Endothelial cell of umbilical vein (primary cell): ENCODE measurements at regions not wholly inside any gene's neighbourhood (a gene's known extent, or its start where the extent isn't known, plus 50 kb on each side); places are given as distances from the start of the nearest gene placed in this dataset.

Source experiments
- CTCF ChIP-seq, 2 donors: IDR thresholded peaks; 1 replicate in 1 of 2; 2 replicates in 1 of 2; pipeline ENCODE4 v1.5.1; 2011; ENCODE audit warnings: low read length in 2 of 2, mild to moderate bottlenecking in 2 of 2, moderate library complexity in 2 of 2, control low read depth in 1 of 2, inconsistent platforms in 1 of 2, low read depth in 1 of 2; ENCODE audit not compliant: insufficient read depth in 1 of 2; ENCODE audit errors: extremely low read depth in 1 of 2
- EZH2 ChIP-seq: IDR thresholded peaks from 2 replicates; pipeline ENCODE4 v1.6.1; 2012; ENCODE audit warnings: borderline replicate concordance, low read depth, mild to moderate bottlenecking, moderate library complexity, low read length, inconsistent platforms; ENCODE audit not compliant: severe bottlenecking
- JUN ChIP-seq: IDR thresholded peaks from 2 replicates; pipeline ENCODE4 v1.6.1; 2011; ENCODE audit warnings: borderline replicate concordance, low read depth; ENCODE audit not compliant: insufficient read length, insufficient read depth
- MAX ChIP-seq: IDR thresholded peaks from 2 replicates; pipeline ENCODE4 v1.6.1; 2011; ENCODE audit not compliant: insufficient read depth, insufficient read length
- MYC ChIP-seq: IDR thresholded peaks from one replicate; pipeline ENCODE4 v1.6.1; 2011; ENCODE audit warnings: mild to moderate bottlenecking, low read depth, low read length
- POLR2A ChIP-seq: IDR thresholded peaks from 2 replicates; pipeline ENCODE4 v1.6.1; 2012; ENCODE audit warnings: low read depth, mild to moderate bottlenecking, control low read depth, low read length
- POLR2AphosphoS5 ChIP-seq: IDR thresholded peaks from 2 replicates; pipeline ENCODE4 v1.6.1; 2012; ENCODE audit warnings: low read depth, mild to moderate bottlenecking, control low read depth, low read length, moderate library complexity; ENCODE audit not compliant: insufficient read depth

- no peak for TF ChIP-seq EZH2
- no peak for TF ChIP-seq MYC
- TF ChIP-seq CTCF (IDR thresholded peaks at IDR 0.05; ENCODE audit: extremely low read depth in 1 of 2, insufficient read depth in 1 of 2, low read depth in 1 of 2, low read length in 2 of 2) = peak; percentile 48 to 59
- TF ChIP-seq POLR2AphosphoS5 = no peak
- no peak for TF ChIP-seq POLR2A
- no peak for TF ChIP-seq MAX
- no peak for TF ChIP-seq JUN
Observed at GRCh38 chr7:51430480-51431086, 114.0 kb upstream of the COBL start.
